ENCODE measurements at regions not wholly inside any gene's neighbourhood (a gene's known extent, or its start where the extent isn't known, plus 50 kb on each side); places are given as distances from the start of the nearest gene placed in this dataset.

GRCh38 chr13:74533226-74533625 is 399.0 kb upstream of the KLF12 start:
- no peak overlapping the region for H3K4me2 ChIP-seq (ENCODE audit: insufficient read depth in 1 of 2, low read depth in 2 of 2, low read length in 2 of 2)
- CTCF ChIA-PET (ENCODE audit: partially characterized antibody) = no interaction called here
- H3K79me2 ChIP-seq (ENCODE audit: control insufficient read depth in 1 of 2, insufficient read depth in 2 of 2, low read length in 2 of 2) = no peaks in the 10 kb centered on the region
- H2BK120ac ChIP-seq (replicated peaks; ENCODE audit: low read depth, low read length) = no peak overlapping the region
- H3K56ac ChIP-seq (replicated peaks; ENCODE audit: insufficient read length, low read depth, low read length) = no peak overlapping the region
- H2BK5ac ChIP-seq (ENCODE audit: low read depth, low read length) = no peak overlapping the region
- no peak overlapping the region for H4K8ac ChIP-seq (ENCODE audit: extremely low read depth, insufficient read depth, low read length)
- FAIRE-seq (no peak), DNase-seq (ENCODE audit: low read depth in 1 of 2, low spot score in 2 of 2) (no peak)
- no peaks in the 10 kb centered on the region; a peak in 1 of 7 replicates for H3K4me1 ChIP-seq (replicated peaks in 1 of 4; ENCODE audit: control insufficient read depth in 3 of 4, insufficient read depth in 4 of 4, low read length in 3 of 4)
- H3K27me3 ChIP-seq (replicated peaks in 1 of 4; ENCODE audit: control insufficient read depth in 3 of 4, extremely low read depth in 1 of 4, insufficient read depth in 3 of 4, low read length in 3 of 4) = no peaks in the 10 kb centered on the region
- no peak overlapping the region for H2AK5ac ChIP-seq (ENCODE audit: low read depth, low read length)
- H3K9ac ChIP-seq (replicated peaks in 1 of 4; ENCODE audit: extremely low read depth in 1 of 4, low read depth in 3 of 4, low read length in 3 of 4) = no peak overlapping the region
- H3K79me1 ChIP-seq (ENCODE audit: low read depth, low read length) = no peaks in the 10 kb centered on the region
- no peak overlapping the region for H4K91ac ChIP-seq (replicated peaks; ENCODE audit: insufficient read length, low read length)
- no peak overlapping the region for H2BK12ac ChIP-seq (ENCODE audit: low read depth, low read length)
- H3K23ac ChIP-seq (ENCODE audit: insufficient read length) = no peak overlapping the region
- POLR2A ChIA-PET (ENCODE audit: partially characterized antibody) = no interaction called here
- WGBS, 2 experiments (ENCODE audit: extremely low coverage in 1 of 2, insufficient coverage in 1 of 2, insufficient read length in 1 of 2, insufficient replicate concordance in 2 of 2, low coverage in 1 of 2, low lambda C conversion rate in 2 of 2, missing lambda C conversion rate in 1 of 2) = 76% methylated on average over 2 of the region's 2 CpGs; no CpG with 5 or more reads in 1 of the 2 experiments
- H2BK15ac ChIP-seq (ENCODE audit: low read length) = no peak overlapping the region
- H3K14ac ChIP-seq (ENCODE audit: insufficient read length) = no peak overlapping the region
- H3K23me2 ChIP-seq (ENCODE audit: low read depth, low read length) = no peaks in the 10 kb centered on the region
- H3K27ac ChIP-seq (ENCODE audit: low read depth, low read length) = no peak overlapping the region
- TF ChIP-seq KDM4A (IDR thresholded peaks at IDR 0.05; ENCODE audit: low read depth, low read length, severe bottlenecking) (no peak), ASH2L (IDR thresholded peaks at IDR 0.05; ENCODE audit: low read length) (no peak), GABPA (IDR thresholded peaks at IDR 0.05; ENCODE audit: borderline replicate concordance, insufficient read depth, low read length) (no peak), CHD1 (IDR thresholded peaks at IDR 0.05; ENCODE audit: low read depth, low read length) (no peak), CHD2 (IDR thresholded peaks at IDR 0.05; ENCODE audit: low read length) (no peak), CBX8 (IDR thresholded peaks at IDR 0.05; ENCODE audit: borderline replicate concordance, low read depth, low read length) (no peak), EZH2 (IDR thresholded peaks at IDR 0.05; ENCODE audit: low read depth, low read length, severe bottlenecking) (no peak), JUN (IDR thresholded peaks at IDR 0.05; ENCODE audit: low read depth, low read length) (no peak), MAX (IDR thresholded peaks at IDR 0.05) (no peak), FOSL1 (IDR thresholded peaks at IDR 0.05; ENCODE audit: insufficient read depth, low read depth, low read length) (no peak), POLR2A (IDR thresholded peaks at IDR 0.05; ENCODE audit: control extremely low read depth in 1 of 2, low read depth in 2 of 2, low read length in 2 of 2) (no peak), CEBPB (IDR thresholded peaks at IDR 0.05; ENCODE audit: low read depth, low read length) (no peak), BRCA1 (IDR thresholded peaks at IDR 0.05; ENCODE audit: low read depth, low read length) (no peak), SIN3A (conservative IDR thresholded peaks at IDR 0.05 in 1 of 2, IDR thresholded peaks at IDR 0.05 in 1 of 2; ENCODE audit: low read depth in 1 of 2, low read length in 2 of 2) (no peak), POU5F1 (IDR thresholded peaks at IDR 0.05; ENCODE audit: low read depth, low read length) (no peak), RNF2 (IDR thresholded peaks at IDR 0.05; ENCODE audit: borderline replicate concordance, low read depth, low read length, missing control alignments, poor library complexity, severe bottlenecking) (no peak)
- no peaks in the 10 kb centered on the region for H3K36me3 ChIP-seq (ENCODE audit: control insufficient read depth in 2 of 4, insufficient read depth in 4 of 4, low read length in 3 of 4)
- H2AFZ ChIP-seq (ENCODE audit: low read length) = no peak overlapping the region
- no peak overlapping the region for H3K18ac ChIP-seq (ENCODE audit: extremely low read depth, low read length)
- H3K4me3 ChIP-seq (ENCODE audit: extremely low read depth in 1 of 4, insufficient read depth in 2 of 4, low read depth in 3 of 4, low read length in 4 of 4) = no peak overlapping the region
- H4K5ac ChIP-seq (ENCODE audit: insufficient read length, low read depth, low read length) = no peak overlapping the region
- no peaks in the 10 kb centered on the region for H3K9me3 ChIP-seq (ENCODE audit: insufficient read depth in 2 of 2, low read depth in 1 of 2, low read length in 1 of 2)
- H3K4ac ChIP-seq (replicated peaks; ENCODE audit: insufficient read length, low read depth, low read length) = no peak overlapping the region
- no peak overlapping the region for H2BK20ac ChIP-seq (ENCODE audit: low read length)
- H4K20me1 ChIP-seq (replicated peaks in 1 of 2; ENCODE audit: control insufficient read depth in 1 of 2, insufficient read depth in 2 of 2, low read length in 2 of 2) = no peaks in the 10 kb centered on the region
